Ovary (tissue), 3 donors: ENCODE measurements at regions not wholly inside any gene's neighbourhood (a gene's known extent, or its start where the extent isn't known, plus 50 kb on each side); places are given as distances from the start of the nearest gene placed in this dataset.

Experiments
- POLR2A ChIP-seq: fragments of 450-650 bp; IDR thresholded peaks from one replicate; pipeline ENCODE4 v1.6.1; 2017; ENCODE audit warnings: antibody characterized with exemption, mild to moderate bottlenecking, moderate library complexity
- TF ChIP-seq, protein P1 (sequence below), 3 donors: fragments of 450-650 bp in 2 of 3; fragments of 200-600 bp in 1 of 3; IDR thresholded peaks; one replicate each; pipeline versions ENCODE4 v1.5.1 to v1.8.0; 2016 to 2022; ENCODE audit warnings: antibody characterized with exemption in 3 of 3, mild to moderate bottlenecking in 1 of 3
- donor health status: DM: no; HTN: no; CAD: no.

DNA sequence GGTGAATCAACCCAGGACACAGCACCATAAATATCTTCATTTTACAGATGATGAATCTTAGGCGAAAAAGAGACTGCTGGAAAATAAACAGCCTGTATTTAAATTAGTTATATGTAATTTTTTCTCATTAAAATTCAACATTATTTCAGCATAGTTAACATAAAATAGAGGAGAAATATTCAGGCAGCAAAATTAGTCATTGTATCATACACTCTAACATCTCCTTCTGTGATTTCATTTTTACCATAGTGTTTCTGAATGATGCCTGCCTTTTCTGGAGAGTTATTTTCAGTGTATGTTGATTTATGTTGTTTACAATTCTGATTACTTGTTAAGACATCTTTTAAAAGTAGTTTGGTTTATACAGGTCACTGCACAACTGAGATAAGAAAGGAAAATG, 82.3 kb upstream of the KCNIP4 start:
- TF ChIP-seq POLR2A, result no peak
- TF ChIP-seq, protein P1, sequence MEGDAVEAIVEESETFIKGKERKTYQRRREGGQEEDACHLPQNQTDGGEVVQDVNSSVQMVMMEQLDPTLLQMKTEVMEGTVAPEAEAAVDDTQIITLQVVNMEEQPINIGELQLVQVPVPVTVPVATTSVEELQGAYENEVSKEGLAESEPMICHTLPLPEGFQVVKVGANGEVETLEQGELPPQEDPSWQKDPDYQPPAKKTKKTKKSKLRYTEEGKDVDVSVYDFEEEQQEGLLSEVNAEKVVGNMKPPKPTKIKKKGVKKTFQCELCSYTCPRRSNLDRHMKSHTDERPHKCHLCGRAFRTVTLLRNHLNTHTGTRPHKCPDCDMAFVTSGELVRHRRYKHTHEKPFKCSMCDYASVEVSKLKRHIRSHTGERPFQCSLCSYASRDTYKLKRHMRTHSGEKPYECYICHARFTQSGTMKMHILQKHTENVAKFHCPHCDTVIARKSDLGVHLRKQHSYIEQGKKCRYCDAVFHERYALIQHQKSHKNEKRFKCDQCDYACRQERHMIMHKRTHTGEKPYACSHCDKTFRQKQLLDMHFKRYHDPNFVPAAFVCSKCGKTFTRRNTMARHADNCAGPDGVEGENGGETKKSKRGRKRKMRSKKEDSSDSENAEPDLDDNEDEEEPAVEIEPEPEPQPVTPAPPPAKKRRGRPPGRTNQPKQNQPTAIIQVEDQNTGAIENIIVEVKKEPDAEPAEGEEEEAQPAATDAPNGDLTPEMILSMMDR (IDR thresholded peaks at IDR 0.05), result no peak
